NCI-H2227 (cell line): ENCODE measurements at regions not wholly inside any gene's neighbourhood (a gene's known extent, or its start where the extent isn't known, plus 50 kb on each side); places are given as distances from the start of the nearest gene placed in this dataset.
"Not testable (repeated sequence)": the region's sequence is repeated elsewhere in the genome, so short reads cannot be mapped to it uniquely, and the experiment has no call there.

ENCODE experiments used
- DNase-seq: peaks from one replicate; lab custom pipeline; 2025; ENCODE audit not compliant: unreplicated experiment; lab: John Stamatoyannopoulos, UW

DNA sequence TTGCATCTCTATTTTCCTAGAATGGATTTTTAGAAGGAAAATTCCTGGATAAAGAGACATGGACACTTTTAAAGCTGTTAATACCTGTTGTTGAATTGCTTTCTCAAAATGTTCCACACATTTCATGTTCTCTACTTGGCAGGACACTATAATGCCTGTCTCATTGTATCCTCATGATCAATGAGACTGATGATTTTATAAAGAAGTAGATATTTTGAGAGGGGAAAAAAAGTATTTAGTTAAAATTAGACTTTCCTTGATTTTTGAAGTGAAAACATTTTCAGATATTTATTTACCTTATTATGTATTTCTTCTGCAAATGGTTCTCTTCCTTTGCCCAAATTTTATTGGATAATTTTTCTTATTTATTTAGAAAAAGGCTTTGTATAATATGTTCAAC, 242.5 kb downstream of the MYCN start:
- DNase-seq: no peak

GRCh38 chr2:16182311-16182815, 242.0 kb downstream of the MYCN start:
- DNase-seq: not testable (repeated sequence)

DNA sequence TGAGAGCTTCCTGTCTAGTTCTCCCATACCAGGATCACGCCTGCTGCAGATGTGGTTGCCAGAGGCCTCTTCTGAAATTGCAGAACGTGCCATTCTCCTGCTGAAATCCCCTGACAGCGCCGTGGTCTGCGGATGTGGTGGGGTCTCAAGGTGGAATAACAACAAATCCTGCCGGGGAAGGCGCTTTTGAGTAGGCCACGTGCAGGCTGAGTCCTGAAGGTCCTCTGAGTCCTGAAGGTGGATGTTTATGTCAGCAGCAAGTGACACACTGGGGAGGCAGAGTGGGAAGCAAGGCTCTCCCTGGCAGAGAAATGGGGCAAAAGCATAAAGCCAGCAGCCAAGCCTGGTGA, 241.4 kb downstream of the MYCN start:
- no peak for DNase-seq

- no peak for DNase-seq
Measured at GRCh38 chr2:16181062-16181740, 240.9 kb downstream of the MYCN start.

- no peak for DNase-seq
Measured at GRCh38 chr2:16180631-16181030, 240.3 kb downstream of the MYCN start.

GRCh38 chr2:16179701-16180416, 239.5 kb downstream of the MYCN start:
- no peak for DNase-seq

GRCh38 chr2:16178551-16179130, 238.3 kb downstream of the MYCN start:
- DNase-seq: no peak

GRCh38 chr2:16177671-16178180, 237.4 kb downstream of the MYCN start:
- DNase-seq: no peak

DNA sequence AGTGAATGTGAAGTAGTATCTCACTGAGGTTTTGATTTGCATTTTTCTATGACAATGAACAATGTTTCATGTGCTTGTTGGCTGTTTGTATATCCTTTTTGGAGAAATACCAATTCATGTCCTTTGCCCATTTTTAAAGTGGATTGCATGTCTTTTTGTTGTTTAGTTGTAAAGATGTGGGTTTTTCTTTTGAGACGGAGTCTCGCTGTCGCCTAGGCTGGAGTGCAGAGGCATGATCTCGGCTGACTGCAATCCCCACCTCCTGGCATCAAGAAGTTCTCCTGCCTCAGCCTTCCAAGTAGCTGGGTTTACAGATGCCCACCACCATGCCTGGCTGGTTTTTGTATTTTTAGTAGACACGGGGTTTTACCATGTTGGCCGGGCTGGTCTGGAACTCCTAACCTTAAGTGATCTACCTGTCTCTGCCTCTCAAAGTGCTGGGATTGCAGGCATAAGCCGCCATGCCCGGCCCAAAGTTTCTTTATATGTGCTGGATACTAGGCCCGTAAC, 236.7 kb downstream of the MYCN start:
- DNase-seq: no peak

DNA sequence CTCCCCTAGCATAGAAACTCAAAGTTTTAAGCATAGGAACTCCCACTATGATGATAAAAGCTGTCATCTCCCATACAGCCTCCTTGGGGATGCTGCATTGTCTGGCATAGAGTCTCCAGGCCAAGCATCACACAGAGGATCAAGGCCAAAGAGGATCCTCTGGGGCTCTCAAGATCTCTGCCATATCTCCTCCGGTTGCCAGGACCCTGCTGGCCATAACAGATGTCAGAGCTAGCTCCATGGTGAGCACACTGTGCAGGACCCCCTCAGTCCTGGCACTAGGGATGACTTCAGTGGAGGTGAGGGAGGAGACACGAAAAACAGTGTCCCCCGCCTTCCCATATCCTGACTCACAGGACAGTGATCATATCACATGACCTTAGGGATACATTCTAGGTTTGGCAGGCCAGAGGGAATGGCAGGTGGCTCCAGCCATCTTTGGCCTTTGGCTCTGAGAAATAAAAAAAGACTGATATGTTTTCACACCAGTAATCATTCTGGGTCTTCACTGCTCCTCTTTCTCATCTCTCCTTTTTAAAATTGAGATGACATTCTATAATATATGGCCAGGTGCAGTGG, 235.0 kb downstream of the MYCN start:
- DNase-seq: no peak

GRCh38 chr2:16174693-16175045, 234.3 kb downstream of the MYCN start:
- DNase-seq: no peak

- DNase-seq: no peak
Measured at GRCh38 chr2:16173893-16174692, 233.7 kb downstream of the MYCN start.

GRCh38 chr2:16172324-16173175, 232.2 kb downstream of the MYCN start:
- no peak for DNase-seq

- no peak for DNase-seq
Measured at GRCh38 chr2:16171425-16171920, 231.1 kb downstream of the MYCN start.

DNA sequence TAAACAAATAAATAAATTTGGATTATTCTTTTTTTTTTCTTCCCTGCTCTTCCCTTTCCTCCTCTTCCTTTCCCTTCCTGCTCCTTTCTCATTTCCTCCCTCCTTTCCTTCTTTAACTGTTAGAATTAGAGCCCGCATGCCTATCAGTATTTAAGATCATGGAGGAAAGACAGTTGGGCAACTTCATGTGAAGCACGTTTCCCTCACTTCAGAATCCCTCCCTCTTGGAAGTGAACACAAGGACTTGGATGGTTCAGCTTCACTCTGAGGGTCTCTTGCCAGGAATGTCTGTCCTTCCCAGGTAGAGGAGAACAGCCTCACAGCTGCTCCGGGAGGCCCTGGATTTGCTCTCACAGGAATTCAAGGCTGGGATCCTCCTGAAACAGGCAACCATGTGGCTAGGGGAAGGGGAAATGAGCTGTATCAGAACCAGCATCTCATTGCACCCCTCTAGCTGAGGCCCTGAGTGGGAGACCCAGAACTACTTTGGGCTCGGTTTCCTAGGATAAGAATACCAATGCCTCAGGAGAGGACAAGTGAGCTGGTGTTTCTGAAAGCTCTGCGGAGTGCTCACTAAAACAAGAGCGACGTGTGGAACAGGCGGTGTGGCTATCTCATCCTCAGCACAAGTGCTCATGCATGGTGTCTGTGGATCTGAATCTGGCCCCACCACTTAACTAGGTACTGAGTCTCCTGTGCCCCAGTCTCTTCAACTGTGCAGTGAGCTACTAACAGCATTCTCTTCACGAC, 230.5 kb downstream of the MYCN start:
- DNase-seq: no peak

- DNase-seq: no peak
Measured at GRCh38 chr2:16169381-16169960, 229.1 kb downstream of the MYCN start.

DNA sequence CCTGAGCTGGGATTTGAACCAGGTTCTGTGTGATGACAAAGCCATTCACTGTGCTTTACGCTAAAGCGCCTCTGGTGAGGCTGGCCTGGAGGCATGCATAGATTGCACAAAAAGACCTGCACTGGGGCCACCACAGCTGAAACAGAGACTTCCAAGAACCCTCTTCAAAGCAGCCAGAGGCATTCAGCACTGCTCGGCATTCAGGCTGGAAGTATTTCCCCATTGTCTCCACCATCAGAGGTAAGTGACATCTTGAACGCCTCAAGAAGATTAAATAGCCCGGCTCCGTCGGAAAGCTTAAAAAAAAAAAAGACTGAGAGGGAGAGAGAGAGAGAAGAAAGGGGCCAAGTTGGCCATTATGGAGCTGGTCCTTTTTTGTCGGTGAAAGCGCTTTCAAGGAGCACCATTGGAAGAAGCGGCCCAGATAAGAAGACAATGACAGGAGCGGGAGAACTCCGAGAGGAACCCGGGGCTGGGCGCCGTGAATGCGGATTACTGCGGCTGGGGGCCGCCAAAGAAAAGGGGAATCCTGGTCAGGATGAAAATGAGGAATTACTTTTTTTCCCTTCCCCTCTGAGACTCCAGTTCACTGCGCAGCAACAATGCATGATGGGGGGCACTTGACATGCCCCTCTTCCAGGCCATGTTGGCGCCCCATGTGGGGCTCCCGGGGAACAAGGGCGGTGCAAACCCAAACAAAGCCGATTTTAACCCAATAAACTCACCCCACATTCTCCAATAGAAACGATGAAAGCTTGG, 228.3 kb downstream of the MYCN start:
- DNase-seq: no peak

DNA sequence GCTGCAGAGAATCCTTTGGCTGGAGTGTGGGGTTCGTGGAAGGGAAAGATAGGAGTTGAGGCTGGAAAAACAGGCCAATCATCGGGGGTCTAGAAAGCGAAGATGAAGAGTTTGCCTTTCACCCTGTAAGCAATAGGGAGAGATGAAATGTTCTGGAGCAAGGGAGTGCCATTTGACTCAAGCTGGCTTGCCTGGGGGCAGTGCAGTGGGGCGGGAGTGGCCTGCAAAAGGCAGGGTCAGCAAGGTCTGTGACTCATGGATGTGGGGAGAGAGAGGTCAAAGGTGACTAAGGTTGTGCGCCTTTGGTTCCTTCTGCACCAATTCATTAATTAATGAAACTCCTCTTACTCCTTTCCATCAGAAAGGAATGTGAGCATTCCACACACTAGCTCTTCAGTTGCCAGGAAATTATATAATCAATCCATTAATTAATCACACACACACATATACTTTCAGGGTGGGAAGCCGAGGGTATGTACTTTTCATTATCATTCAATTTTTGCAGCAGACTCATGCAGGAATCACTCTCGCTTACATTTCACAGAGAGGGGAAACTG, 227.6 kb downstream of the MYCN start:
- no peak for DNase-seq
